ENCODE measurements at regions not wholly inside any gene's neighbourhood (a gene's known extent, or its start where the extent isn't known, plus 50 kb on each side); places are given as distances from the start of the nearest gene placed in this dataset.

DNA sequence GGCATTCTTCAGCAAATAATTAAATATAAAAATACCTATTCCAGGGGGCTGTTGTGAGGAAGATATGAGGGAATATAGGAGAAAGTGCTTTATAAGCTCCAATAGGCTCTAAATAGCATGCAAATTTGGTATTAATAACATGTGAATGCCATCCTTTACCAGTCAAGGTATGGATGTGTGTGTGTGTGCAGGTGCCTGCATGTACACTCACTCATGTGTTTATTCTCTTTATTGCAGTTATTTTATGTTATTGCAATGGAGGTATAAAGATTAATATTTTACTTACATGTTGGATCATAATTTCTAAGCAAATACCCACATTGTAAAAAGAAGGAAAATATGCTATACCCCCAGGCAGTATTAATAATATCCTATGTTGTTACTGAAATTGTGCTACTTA, 1093.0 kb upstream of the GYPC start:
- Histone ChIP-seq H3K36me3 (replicated peaks in 1 of 2; ENCODE audit: control insufficient read depth in 1 of 2, insufficient read depth in 2 of 2, low read length in 2 of 2) (no peaks in the 10 kb centered on the region), H3K4me1 (ENCODE audit: insufficient read depth, low read length) (no peaks in the 10 kb centered on the region), H3K27me3 (ENCODE audit: control insufficient read depth in 1 of 2, insufficient read depth in 2 of 2, low read length in 2 of 2) (no peaks in the 10 kb centered on the region), H3K4me3 (replicated peaks in 1 of 3; ENCODE audit: insufficient read depth in 1 of 3, low read depth in 2 of 3, low read length in 3 of 3) (no peak overlapping the region), H4K20me1 (ENCODE audit: insufficient read depth, low read length) (no peaks in the 10 kb centered on the region), H3K4me2 (ENCODE audit: low read depth, low read length) (no peak overlapping the region), H3K9ac (ENCODE audit: insufficient read depth, low read depth, low read length) (no peak overlapping the region), H3K9me3 (ENCODE audit: low read length) (peaks cover 82% of the 10 kb centered on the region), H2AFZ (ENCODE audit: low read length) (no peak overlapping the region), H3K79me2 (ENCODE audit: insufficient read depth, low read length) (no peaks in the 10 kb centered on the region), H3K27ac (ENCODE audit: extremely low read length, insufficient read depth, low read length) (no peak overlapping the region)
- TF ChIP-seq, protein P1, sequence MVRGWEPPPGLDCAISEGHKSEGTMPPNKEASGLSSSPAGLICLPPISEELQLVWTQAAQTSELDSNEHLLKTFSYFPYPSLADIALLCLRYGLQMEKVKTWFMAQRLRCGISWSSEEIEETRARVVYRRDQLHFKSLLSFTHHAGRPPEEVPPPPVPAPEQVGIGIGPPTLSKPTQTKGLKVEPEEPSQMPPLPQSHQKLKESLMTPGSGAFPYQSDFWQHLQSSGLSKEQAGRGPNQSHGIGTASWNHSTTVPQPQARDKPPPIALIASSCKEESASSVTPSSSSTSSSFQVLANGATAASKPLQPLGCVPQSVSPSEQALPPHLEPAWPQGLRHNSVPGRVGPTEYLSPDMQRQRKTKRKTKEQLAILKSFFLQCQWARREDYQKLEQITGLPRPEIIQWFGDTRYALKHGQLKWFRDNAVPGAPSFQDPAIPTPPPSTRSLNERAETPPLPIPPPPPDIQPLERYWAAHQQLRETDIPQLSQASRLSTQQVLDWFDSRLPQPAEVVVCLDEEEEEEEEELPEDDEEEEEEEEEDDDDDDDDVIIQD (CRISPR knock-in tag; IDR thresholded peaks at IDR 0.05; ENCODE audit: low read depth): no peak
- TF ChIP-seq, protein P2, sequence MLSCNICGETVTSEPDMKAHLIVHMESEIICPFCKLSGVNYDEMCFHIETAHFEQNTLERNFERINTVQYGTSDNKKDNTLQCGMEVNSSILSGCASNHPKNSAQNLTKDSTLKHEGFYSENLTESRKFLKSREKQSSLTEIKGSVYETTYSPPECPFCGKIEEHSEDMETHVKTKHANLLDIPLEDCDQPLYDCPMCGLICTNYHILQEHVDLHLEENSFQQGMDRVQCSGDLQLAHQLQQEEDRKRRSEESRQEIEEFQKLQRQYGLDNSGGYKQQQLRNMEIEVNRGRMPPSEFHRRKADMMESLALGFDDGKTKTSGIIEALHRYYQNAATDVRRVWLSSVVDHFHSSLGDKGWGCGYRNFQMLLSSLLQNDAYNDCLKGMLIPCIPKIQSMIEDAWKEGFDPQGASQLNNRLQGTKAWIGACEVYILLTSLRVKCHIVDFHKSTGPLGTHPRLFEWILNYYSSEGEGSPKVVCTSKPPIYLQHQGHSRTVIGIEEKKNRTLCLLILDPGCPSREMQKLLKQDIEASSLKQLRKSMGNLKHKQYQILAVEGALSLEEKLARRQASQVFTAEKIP (CRISPR knock-in tag; IDR thresholded peaks at IDR 0.05; ENCODE audit: borderline replicate concordance): no peak
- no peak for TF ChIP-seq ZNF589 (CRISPR knock-in tag; conservative IDR thresholded peaks at IDR 0.05)
- TF ChIP-seq, protein P3, sequence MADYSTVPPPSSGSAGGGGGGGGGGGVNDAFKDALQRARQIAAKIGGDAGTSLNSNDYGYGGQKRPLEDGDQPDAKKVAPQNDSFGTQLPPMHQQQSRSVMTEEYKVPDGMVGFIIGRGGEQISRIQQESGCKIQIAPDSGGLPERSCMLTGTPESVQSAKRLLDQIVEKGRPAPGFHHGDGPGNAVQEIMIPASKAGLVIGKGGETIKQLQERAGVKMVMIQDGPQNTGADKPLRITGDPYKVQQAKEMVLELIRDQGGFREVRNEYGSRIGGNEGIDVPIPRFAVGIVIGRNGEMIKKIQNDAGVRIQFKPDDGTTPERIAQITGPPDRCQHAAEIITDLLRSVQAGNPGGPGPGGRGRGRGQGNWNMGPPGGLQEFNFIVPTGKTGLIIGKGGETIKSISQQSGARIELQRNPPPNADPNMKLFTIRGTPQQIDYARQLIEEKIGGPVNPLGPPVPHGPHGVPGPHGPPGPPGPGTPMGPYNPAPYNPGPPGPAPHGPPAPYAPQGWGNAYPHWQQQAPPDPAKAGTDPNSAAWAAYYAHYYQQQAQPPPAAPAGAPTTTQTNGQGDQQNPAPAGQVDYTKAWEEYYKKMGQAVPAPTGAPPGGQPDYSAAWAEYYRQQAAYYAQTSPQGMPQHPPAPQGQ (CRISPR knock-in tag; IDR thresholded peaks at IDR 0.05; ENCODE audit: borderline replicate concordance): no peak
- TF ChIP-seq, protein P4, sequence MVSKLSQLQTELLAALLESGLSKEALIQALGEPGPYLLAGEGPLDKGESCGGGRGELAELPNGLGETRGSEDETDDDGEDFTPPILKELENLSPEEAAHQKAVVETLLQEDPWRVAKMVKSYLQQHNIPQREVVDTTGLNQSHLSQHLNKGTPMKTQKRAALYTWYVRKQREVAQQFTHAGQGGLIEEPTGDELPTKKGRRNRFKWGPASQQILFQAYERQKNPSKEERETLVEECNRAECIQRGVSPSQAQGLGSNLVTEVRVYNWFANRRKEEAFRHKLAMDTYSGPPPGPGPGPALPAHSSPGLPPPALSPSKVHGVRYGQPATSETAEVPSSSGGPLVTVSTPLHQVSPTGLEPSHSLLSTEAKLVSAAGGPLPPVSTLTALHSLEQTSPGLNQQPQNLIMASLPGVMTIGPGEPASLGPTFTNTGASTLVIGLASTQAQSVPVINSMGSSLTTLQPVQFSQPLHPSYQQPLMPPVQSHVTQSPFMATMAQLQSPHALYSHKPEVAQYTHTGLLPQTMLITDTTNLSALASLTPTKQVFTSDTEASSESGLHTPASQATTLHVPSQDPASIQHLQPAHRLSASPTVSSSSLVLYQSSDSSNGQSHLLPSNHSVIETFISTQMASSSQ (IDR thresholded peaks at IDR 0.05; ENCODE audit: low read depth): no peak
- TF ChIP-seq, protein P4 (CRISPR knock-in tag; IDR thresholded peaks at IDR 0.05; ENCODE audit: borderline replicate concordance): no peak
- TF ChIP-seq, protein P5, sequence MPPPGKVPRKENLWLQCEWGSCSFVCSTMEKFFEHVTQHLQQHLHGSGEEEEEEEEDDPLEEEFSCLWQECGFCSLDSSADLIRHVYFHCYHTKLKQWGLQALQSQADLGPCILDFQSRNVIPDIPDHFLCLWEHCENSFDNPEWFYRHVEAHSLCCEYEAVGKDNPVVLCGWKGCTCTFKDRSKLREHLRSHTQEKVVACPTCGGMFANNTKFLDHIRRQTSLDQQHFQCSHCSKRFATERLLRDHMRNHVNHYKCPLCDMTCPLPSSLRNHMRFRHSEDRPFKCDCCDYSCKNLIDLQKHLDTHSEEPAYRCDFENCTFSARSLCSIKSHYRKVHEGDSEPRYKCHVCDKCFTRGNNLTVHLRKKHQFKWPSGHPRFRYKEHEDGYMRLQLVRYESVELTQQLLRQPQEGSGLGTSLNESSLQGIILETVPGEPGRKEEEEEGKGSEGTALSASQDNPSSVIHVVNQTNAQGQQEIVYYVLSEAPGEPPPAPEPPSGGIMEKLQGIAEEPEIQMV (CRISPR knock-in tag; IDR thresholded peaks at IDR 0.05; ENCODE audit: low read depth): no peak
- ATAC-seq (no peak), FAIRE-seq (no peak), DNase-seq (ENCODE audit: low spot score) (no peak)
- intact Hi-C loops (cut with micrococcal nuclease; ENCODE audit: unreplicated experiment): no loop called here
- BruUV-seq (replicated peaks): no TSS peak
- CTCF ChIA-PET (ENCODE audit: low intra/inter-chr PET ratio, low total read pairs): no interaction called here
- POLR2A ChIA-PET: no interaction called here
- in situ Hi-C loops (cut with HindIII; ENCODE audit: extremely low pct_ligation_motif_present, low pct_unique_long_range_greater_than_20kb): no loop called here

All from HepG2 (cell line).